IMR-90 (cell line): ENCODE measurements at regions not wholly inside any gene's neighbourhood (a gene's known extent, or its start where the extent isn't known, plus 50 kb on each side); places are given as distances from the start of the nearest gene placed in this dataset.
"Not testable (repeated sequence)": the region's sequence is repeated elsewhere in the genome, so short reads cannot be mapped to it uniquely, and the experiment has no call there.

ENCODE experiments used
- ATAC-seq: fragments of 200-7000 bp; cut with Tn5 transposase; 2 replicates; pipeline ENCODE4 v1.9.1; 2020; ENCODE audit warnings: low read depth, mild to moderate bottlenecking, moderate library complexity
- BruUV-seq: library from RNA; stranded (reverse); fragments of 400-500 nt; replicated peaks from 2 replicates; lab custom pipeline; 2021; lab: Mats Ljungman, UMichigan
- CTCF ChIA-PET: fragments of 300-600 bp; formaldehyde crosslinking; extraction: SDS; loops from one replicate; lab custom pipeline; 2021; ENCODE audit warnings: antibody characterized with exemption; lab: Yijun Ruan, JAX
- POLR2A ChIA-PET: fragments of 300-600 bp; sonication (Branson Sonifier 250); formaldehyde crosslinking; loops from one replicate; lab custom pipeline; 2022; ENCODE audit warnings: antibody characterized with exemption; ENCODE audit not compliant: unreplicated experiment; lab: Charles Lee
- DNase-seq: peaks from one replicate; pipeline ENCODE4 v3.0.0; 2013
- H2AFZ ChIP-seq: replicated peaks from 2 replicates; pipeline ENCODE3; 2013; ENCODE audit warnings: low read length, mild to moderate bottlenecking; ENCODE audit not compliant: poor library complexity
- H2AK5ac ChIP-seq: 2 replicates; pipeline ENCODE4 v1.6.1; 2013; ENCODE audit warnings: low read depth, low read length, inconsistent platforms
- H2AK9ac ChIP-seq: replicated peaks from 2 replicates; pipeline ENCODE3; 2013; ENCODE audit warnings: mild to moderate bottlenecking, low read depth, low read length, moderate library complexity; ENCODE audit not compliant: poor library complexity
- H2BK120ac ChIP-seq: 2 replicates; pipeline ENCODE4 v1.6.1; 2013; ENCODE audit warnings: low read depth, low read length, inconsistent platforms
- H2BK15ac ChIP-seq: 3 replicates; pipeline ENCODE4 v1.6.1; 2013; ENCODE audit warnings: low read depth, low read length, inconsistent platforms
- H2BK20ac ChIP-seq: 2 replicates; pipeline ENCODE4 v1.6.1; 2013; ENCODE audit warnings: low read depth, mild to moderate bottlenecking, inconsistent platforms, low read length, moderate library complexity
- H2BK5ac ChIP-seq: 2 replicates; pipeline ENCODE4 v1.6.1; 2013; ENCODE audit warnings: mild to moderate bottlenecking, low read depth, low read length, inconsistent platforms; ENCODE audit not compliant: poor library complexity, severe bottlenecking
- H3K14ac ChIP-seq: replicated peaks from 2 replicates; pipeline ENCODE4 v1.6.1; 2013; ENCODE audit warnings: low read depth, low read length, inconsistent platforms
- H3K18ac ChIP-seq: 2 replicates; pipeline ENCODE4 v1.6.1; 2013; ENCODE audit warnings: low read depth, low read length, control low read depth
- H3K23ac ChIP-seq: 2 replicates; pipeline ENCODE4 v1.6.1; 2013; ENCODE audit warnings: low read depth, low read length, inconsistent platforms
- H3K27ac ChIP-seq: 2 replicates; pipeline ENCODE4 v1.5.1; 2013; ENCODE audit warnings: mild to moderate bottlenecking, control low read depth, low read length; ENCODE audit not compliant: insufficient read depth
- H3K27me3 ChIP-seq: 2 replicates; pipeline ENCODE4 v1.6.1; 2013; ENCODE audit warnings: low read length; ENCODE audit not compliant: control insufficient read depth, insufficient read depth
- H3K36me3 ChIP-seq: 2 replicates; pipeline ENCODE4 v1.6.1; 2013; ENCODE audit warnings: low read length, mixed read lengths; ENCODE audit not compliant: control insufficient read depth, insufficient read depth
- H3K4ac ChIP-seq: 2 replicates; pipeline ENCODE4 v1.6.1; 2013; ENCODE audit warnings: low read depth, low read length, inconsistent platforms
- H3K4me1 ChIP-seq: 2 replicates; pipeline ENCODE4 v1.6.1; 2013; ENCODE audit warnings: low read length, mixed read lengths; ENCODE audit not compliant: control insufficient read depth, insufficient read depth
- H3K4me2 ChIP-seq: 2 replicates; pipeline ENCODE4 v1.6.1; 2013; ENCODE audit warnings: low read depth, mild to moderate bottlenecking, control low read depth, low read length, moderate library complexity
- H3K4me3 ChIP-seq: 2 replicates; pipeline ENCODE4 v1.5.1; 2013; ENCODE audit warnings: low read depth, mild to moderate bottlenecking, control low read depth, low read length, moderate library complexity; ENCODE audit not compliant: insufficient read depth
- H3K56ac ChIP-seq: 2 replicates; pipeline ENCODE4 v1.6.1; 2013; ENCODE audit warnings: low read length, inconsistent platforms; ENCODE audit not compliant: insufficient read depth; ENCODE audit errors: extremely low read depth
- H3K79me1 ChIP-seq, 2 experiments: 2 replicates each; pipeline ENCODE4 v1.6.1; 2013; ENCODE audit warnings: low read length in 2 of 2, inconsistent platforms in 1 of 2, low read depth in 1 of 2
- H3K9ac ChIP-seq: 2 replicates; pipeline ENCODE4 v1.6.1; 2013; ENCODE audit warnings: low read depth, low read length, control low read depth
- H3K9me1 ChIP-seq: 2 replicates; pipeline ENCODE4 v1.6.1; 2013; ENCODE audit warnings: low read length, inconsistent platforms; ENCODE audit not compliant: insufficient read depth
- H3K9me3 ChIP-seq: 2 replicates; pipeline ENCODE4 v1.6.1; 2013; ENCODE audit warnings: low read length; ENCODE audit not compliant: control insufficient read depth, insufficient read depth
- H4K20me1 ChIP-seq: 2 replicates; pipeline ENCODE4 v1.6.1; 2013; ENCODE audit warnings: low read length, inconsistent platforms; ENCODE audit not compliant: insufficient read depth
- H4K5ac ChIP-seq: 2 replicates; pipeline ENCODE4 v1.6.1; 2013; ENCODE audit warnings: mild to moderate bottlenecking, low read depth, low read length, control low read depth
- H4K8ac ChIP-seq, 2 experiments: 2 replicates each; pipeline ENCODE4 v1.6.1; 2013; ENCODE audit warnings: low read depth in 2 of 2, low read length in 2 of 2, control low read depth in 1 of 2, inconsistent platforms in 1 of 2
- H4K91ac ChIP-seq: 2 replicates; pipeline ENCODE4 v1.6.1; 2013; ENCODE audit warnings: low read depth, low read length, inconsistent platforms; ENCODE audit not compliant: insufficient read depth
- WGBS, 2 experiments: methylation state at CpG; one replicate each; pipeline versions ENCODE4 v1.1.5 to v1.1.7; 2013; ENCODE audit warnings: missing lambda C conversion rate in 2 of 2; ENCODE audit not compliant: insufficient read length in 1 of 2; ENCODE audit errors: extremely low coverage in 2 of 2; 5-methylcytosine and 5-hydroxymethylcytosine counted together
- dilution Hi-C: fragments of 300-500 bp; cut with HindIII; formaldehyde crosslinking; loops from one replicate; pipeline ENCODE4 v1.14.3; 2018; ENCODE audit warnings: low sequenced_read_pairs; ENCODE audit not compliant: unreplicated experiment
- in situ Hi-C: fragments of 300-500 bp; cut with MboI; formaldehyde crosslinking; loops from 3 replicates; pipeline ENCODE4 v1.14.3; 2019; ENCODE audit warnings: low sequenced_read_pairs, inconsistent platforms, mixed read lengths
- intact Hi-C: fragments of 100-400 bp; cut with micrococcal nuclease; formaldehyde crosslinking; loops from 2 replicates; pipeline ENCODE4 v1.10.0; 2022

- BruUV-seq, H3K9ac ChIP-seq, H4K5ac ChIP-seq, H3K9me1 ChIP-seq, ATAC-seq, H3K4me1 ChIP-seq, H2BK120ac ChIP-seq, POLR2A ChIA-PET, H2BK5ac ChIP-seq, H2BK15ac ChIP-seq, H2AFZ ChIP-seq, in situ Hi-C loops, H3K18ac ChIP-seq, dilution Hi-C loops, H3K27ac ChIP-seq, H3K23ac ChIP-seq, H3K79me1 ChIP-seq, H4K91ac ChIP-seq, H2AK9ac ChIP-seq, H3K4me2 ChIP-seq, H3K4ac ChIP-seq, DNase-seq, H4K20me1 ChIP-seq, H3K9me3 ChIP-seq, H2AK5ac ChIP-seq, H3K14ac ChIP-seq, H3K4me3 ChIP-seq, H2BK20ac ChIP-seq, H3K27me3 ChIP-seq, H3K56ac ChIP-seq, intact Hi-C loops, H3K36me3 ChIP-seq, H4K8ac ChIP-seq: not testable (repeated sequence)
- CTCF ChIA-PET, result interaction anchor here (2.3 kb wide), 1 partner anchor 11 kb away, joined by 7 read pairs; no protein-coding TSS in a partner anchor
- whole genome bisulfite sequencing, 2 experiments, result no CpG with 5 or more reads among the region's 2 CpGs
Measured at GRCh38 chr1:96595530-96595929, 126.1 kb upstream of the PTBP2 start.
